H9 (cell line): ENCODE measurements at regions not wholly inside any gene's neighbourhood (a gene's known extent, or its start where the extent isn't known, plus 50 kb on each side); places are given as distances from the start of the nearest gene placed in this dataset.

Source experiments
- DNase-seq: peaks from one replicate; pipeline ENCODE4 v3.0.0-alpha.2; 2017
- H2AFZ ChIP-seq: one replicate; pipeline ENCODE4 v1.6.1; 2013; ENCODE audit warnings: mild to moderate bottlenecking, low read length, control low read depth, moderate library complexity
- H2AK5ac ChIP-seq: 2 replicates; pipeline ENCODE4 v1.6.1; 2013; ENCODE audit warnings: low read length, control low read depth, mixed read lengths; ENCODE audit not compliant: insufficient read length
- H2BK120ac ChIP-seq: one replicate; pipeline ENCODE4 v1.6.1; 2013; ENCODE audit warnings: low read depth, mild to moderate bottlenecking, low read length, control low read depth, inconsistent platforms; ENCODE audit not compliant: poor library complexity, severe bottlenecking
- H2BK12ac ChIP-seq: 2 replicates; pipeline ENCODE4 v1.6.1; 2013; ENCODE audit warnings: low read length, control low read depth, mixed read lengths, low read depth; ENCODE audit not compliant: insufficient read length
- H2BK15ac ChIP-seq: 2 replicates; pipeline ENCODE4 v1.6.1; 2013; ENCODE audit warnings: low read depth, low read length, control low read depth
- H2BK20ac ChIP-seq: one replicate; pipeline ENCODE4 v1.6.1; 2013; ENCODE audit warnings: low read depth, mild to moderate bottlenecking, low read length, control low read depth, inconsistent platforms; ENCODE audit not compliant: poor library complexity, severe bottlenecking
- H2BK5ac ChIP-seq: 2 replicates; pipeline ENCODE4 v1.6.1; 2013; ENCODE audit warnings: low read length, control low read depth, mixed read lengths; ENCODE audit not compliant: insufficient read length
- H3K14ac ChIP-seq: 2 replicates; pipeline ENCODE4 v1.6.1; 2013; ENCODE audit warnings: low read length, control low read depth; ENCODE audit not compliant: insufficient read depth
- H3K18ac ChIP-seq: 2 replicates; pipeline ENCODE4 v1.6.1; 2013; ENCODE audit warnings: low read depth, mild to moderate bottlenecking, mixed read lengths, low read length, control low read depth; ENCODE audit not compliant: insufficient read length
- H3K23ac ChIP-seq: 2 replicates; pipeline ENCODE4 v1.6.1; 2013; ENCODE audit warnings: low read length, control low read depth, mixed read lengths, low read depth; ENCODE audit not compliant: insufficient read length
- H3K23me2 ChIP-seq: 2 replicates; pipeline ENCODE4 v1.6.1; 2013; ENCODE audit warnings: low read depth, mild to moderate bottlenecking, mixed read lengths, low read length, control low read depth; ENCODE audit not compliant: insufficient read length, poor library complexity, severe bottlenecking
- H3K27ac ChIP-seq: 2 replicates; pipeline ENCODE4 v1.5.1; 2013; ENCODE audit warnings: low read length, control low read depth, mixed read lengths, low read depth; ENCODE audit not compliant: insufficient read length
- H3K27me3 ChIP-seq: 2 replicates; pipeline ENCODE4 v1.6.1; 2013; ENCODE audit warnings: low read length, control low read depth, inconsistent platforms; ENCODE audit not compliant: insufficient read depth
- H3K4ac ChIP-seq: 2 replicates; pipeline ENCODE4 v1.6.1; 2013; ENCODE audit warnings: low read depth, mild to moderate bottlenecking, control low read depth, inconsistent platforms, low read length, moderate library complexity
- H3K4me1 ChIP-seq: 2 replicates; pipeline ENCODE4 v1.6.1; 2013; ENCODE audit warnings: low read length, control low read depth, inconsistent platforms; ENCODE audit not compliant: insufficient read depth
- H3K4me2 ChIP-seq: 2 replicates; pipeline ENCODE4 v1.6.1; 2013; ENCODE audit warnings: low read length, control low read depth, mixed read lengths; ENCODE audit not compliant: insufficient read length, insufficient read depth
- H3K56ac ChIP-seq: 2 replicates; pipeline ENCODE4 v1.6.1; 2013; ENCODE audit warnings: low read depth, mild to moderate bottlenecking, mixed read lengths, low read length, control low read depth; ENCODE audit not compliant: insufficient read length
- H3K79me1 ChIP-seq: 2 replicates; pipeline ENCODE4 v1.6.1; 2013; ENCODE audit warnings: low read depth, mild to moderate bottlenecking, moderate library complexity, low read length, control low read depth, inconsistent platforms; ENCODE audit not compliant: insufficient read depth, poor library complexity, severe bottlenecking
- H3K79me2 ChIP-seq: 2 replicates; pipeline ENCODE4 v1.6.1; 2013; ENCODE audit warnings: low read length, control low read depth, inconsistent platforms; ENCODE audit not compliant: insufficient read depth
- H3K9ac ChIP-seq: 2 replicates; pipeline ENCODE4 v1.6.1; 2013; ENCODE audit warnings: low read length, control low read depth, mixed read lengths; ENCODE audit not compliant: insufficient read length; ENCODE audit errors: extremely low read depth
- H3K9me3 ChIP-seq: one replicate; pipeline ENCODE4 v1.6.1; 2013; ENCODE audit warnings: low read depth, low read length, inconsistent platforms; ENCODE audit not compliant: control insufficient read depth
- H3T11ph ChIP-seq: one replicate; pipeline ENCODE4 v1.6.1; 2013; ENCODE audit warnings: mild to moderate bottlenecking, low read length, control low read depth, inconsistent platforms
- H4K20me1 ChIP-seq: one replicate; pipeline ENCODE4 v1.6.1; 2013; ENCODE audit not compliant: control insufficient read depth, insufficient read length, insufficient read depth
- H4K5ac ChIP-seq: 2 replicates; pipeline ENCODE4 v1.6.1; 2013; ENCODE audit warnings: low read depth, mild to moderate bottlenecking, mixed read lengths, low read length, control low read depth; ENCODE audit not compliant: insufficient read length
- H4K8ac ChIP-seq: replicated peaks from 2 replicates; pipeline ENCODE4 v1.6.1; 2013; ENCODE audit warnings: low read length, control low read depth, mixed read lengths, low read depth; ENCODE audit not compliant: insufficient read length
- H4K91ac ChIP-seq: 2 replicates; pipeline ENCODE4 v1.6.1; 2013; ENCODE audit warnings: low read depth, mild to moderate bottlenecking, moderate library complexity, mixed read lengths, low read length, control low read depth; ENCODE audit not compliant: insufficient read length
- H3K27ac Mint-ChIP-seq, 3 experiments: 2 replicates in 2 of 3; 3 replicates in 1 of 3; pipeline ENCODE4 v1.8.0; 2020 to 2021; ENCODE audit warnings: mixed read lengths in 3 of 3, mild to moderate bottlenecking in 1 of 3, moderate library complexity in 1 of 3
- H3K27me3 Mint-ChIP-seq: 2 replicates; pipeline ENCODE4 v1.8.0; 2021; ENCODE audit warnings: low read depth, mild to moderate bottlenecking, moderate library complexity, mixed read lengths
- H3K36me3 Mint-ChIP-seq, 3 experiments: 2 replicates in 2 of 3; 3 replicates in 1 of 3; pipeline ENCODE4 v1.8.0; 2020 to 2021; ENCODE audit warnings: low read depth in 3 of 3, mixed read lengths in 3 of 3; ENCODE audit not compliant: insufficient read depth in 1 of 3
- H3K4me1 Mint-ChIP-seq, 2 experiments: 2 replicates each; pipeline ENCODE4 v1.8.0; 2020; ENCODE audit warnings: mixed read lengths in 2 of 2
- H3K4me3 Mint-ChIP-seq, 2 experiments: 2 replicates in 1 of 2; 3 replicates in 1 of 2; pipeline ENCODE4 v1.8.0; 2020 to 2021; ENCODE audit warnings: mild to moderate bottlenecking in 2 of 2, mixed read lengths in 2 of 2, moderate library complexity in 1 of 2
- H3K9me3 Mint-ChIP-seq, 2 experiments: 2 replicates in 1 of 2; 3 replicates in 1 of 2; pipeline ENCODE4 v1.8.0; 2020; ENCODE audit warnings: mild to moderate bottlenecking in 2 of 2, mixed read lengths in 2 of 2, moderate library complexity in 1 of 2
- WGBS: extraction: QIAGEN DNeasy Blood & Tissue Kit; methylation state at CpG from one replicate; pipeline ENCODE4 v1.1.7; 2013; ENCODE audit warnings: missing lambda C conversion rate, low lambda C conversion rate, mixed read lengths; ENCODE audit not compliant: insufficient read length; ENCODE audit errors: extremely low coverage; 5-methylcytosine and 5-hydroxymethylcytosine counted together
- TF ChIP-seq, protein P1 (sequence below): fragments of 200-600 bp; sonication (generic); conservative IDR thresholded peaks from 3 replicates; pipeline ENCODE4 v1.8.0; 2021; ENCODE audit warnings: antibody characterized with exemption, mild to moderate bottlenecking

DNA sequence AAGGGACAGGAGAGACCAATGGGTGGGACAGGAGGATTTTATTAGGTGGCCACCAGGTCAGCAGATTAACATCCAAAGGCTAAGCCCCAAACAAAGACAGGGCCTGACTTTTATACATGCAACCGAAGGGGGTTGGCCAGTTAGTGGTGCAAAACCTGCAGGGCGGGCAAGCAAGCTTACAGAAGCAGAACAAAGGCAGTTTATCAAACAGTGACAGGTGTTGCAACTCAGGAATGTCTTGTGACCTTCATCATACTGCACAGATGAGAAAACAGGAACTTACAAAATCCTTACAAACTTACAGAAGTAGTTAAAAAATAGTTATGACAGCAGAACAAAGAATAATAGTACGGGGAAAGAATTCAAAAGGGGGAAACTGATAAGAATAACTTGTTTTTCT lies 708.1 kb downstream of the GLUD2 start:
- H3K79me1 ChIP-seq = no peaks in the 10 kb centered on the region
- H3K27me3 Mint-ChIP-seq = no peaks in the 10 kb centered on the region; the same call in 1 of the 2 replicates
- H2BK120ac ChIP-seq = no peak overlapping the region
- H3K23me2 ChIP-seq = no peaks in the 10 kb centered on the region
- H3T11ph ChIP-seq = no peak overlapping the region
- no peak overlapping the region for H3K27ac Mint-ChIP-seq
- H3K4me2 ChIP-seq = no peak overlapping the region
- H4K20me1 ChIP-seq = no peaks in the 10 kb centered on the region
- no peak overlapping the region for H2BK15ac ChIP-seq
- peaks cover 4% of the 10 kb centered on the region for H3K9me3 ChIP-seq
- H4K5ac ChIP-seq = no peak overlapping the region
- H2BK20ac ChIP-seq = no peak overlapping the region
- H3K27me3 ChIP-seq = no peaks in the 10 kb centered on the region
- H3K9ac ChIP-seq = no peak overlapping the region
- no peaks in the 10 kb centered on the region for H3K79me2 ChIP-seq
- H3K4ac ChIP-seq = no peak overlapping the region
- no peak overlapping the region for H3K27ac ChIP-seq
- WGBS = no CpG with 5 or more reads among the region's 3 CpGs
- H3K4me1 Mint-ChIP-seq = no peaks in the 10 kb centered on the region
- H3K9me3 Mint-ChIP-seq = peaks cover 27 to 68% of the 10 kb centered on the region in 2 experiments
- no peak overlapping the region for H4K91ac ChIP-seq
- no peak overlapping the region for H2AK5ac ChIP-seq
- no peak overlapping the region for H3K14ac ChIP-seq
- no peak overlapping the region for H4K8ac ChIP-seq
- no peak overlapping the region for H3K18ac ChIP-seq
- no peak overlapping the region for H3K56ac ChIP-seq
- no peak overlapping the region for H3K23ac ChIP-seq
- no peak overlapping the region for H2BK5ac ChIP-seq
- peaks cover 0 to 15% (median 2%) of the 10 kb centered on the region in 3 experiments; a peak in 4 of 7 replicates for H3K36me3 Mint-ChIP-seq
- TF ChIP-seq, protein P1, sequence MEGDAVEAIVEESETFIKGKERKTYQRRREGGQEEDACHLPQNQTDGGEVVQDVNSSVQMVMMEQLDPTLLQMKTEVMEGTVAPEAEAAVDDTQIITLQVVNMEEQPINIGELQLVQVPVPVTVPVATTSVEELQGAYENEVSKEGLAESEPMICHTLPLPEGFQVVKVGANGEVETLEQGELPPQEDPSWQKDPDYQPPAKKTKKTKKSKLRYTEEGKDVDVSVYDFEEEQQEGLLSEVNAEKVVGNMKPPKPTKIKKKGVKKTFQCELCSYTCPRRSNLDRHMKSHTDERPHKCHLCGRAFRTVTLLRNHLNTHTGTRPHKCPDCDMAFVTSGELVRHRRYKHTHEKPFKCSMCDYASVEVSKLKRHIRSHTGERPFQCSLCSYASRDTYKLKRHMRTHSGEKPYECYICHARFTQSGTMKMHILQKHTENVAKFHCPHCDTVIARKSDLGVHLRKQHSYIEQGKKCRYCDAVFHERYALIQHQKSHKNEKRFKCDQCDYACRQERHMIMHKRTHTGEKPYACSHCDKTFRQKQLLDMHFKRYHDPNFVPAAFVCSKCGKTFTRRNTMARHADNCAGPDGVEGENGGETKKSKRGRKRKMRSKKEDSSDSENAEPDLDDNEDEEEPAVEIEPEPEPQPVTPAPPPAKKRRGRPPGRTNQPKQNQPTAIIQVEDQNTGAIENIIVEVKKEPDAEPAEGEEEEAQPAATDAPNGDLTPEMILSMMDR = no peak
- no peak overlapping the region for H2AFZ ChIP-seq
- no peak for DNase-seq
- H2BK12ac ChIP-seq = no peak overlapping the region
- no peak overlapping the region for H3K4me3 Mint-ChIP-seq
- H3K4me1 ChIP-seq = no peaks in the 10 kb centered on the region
